PC-3 (cell line): ENCODE measurements at regions not wholly inside any gene's neighbourhood (a gene's known extent, or its start where the extent isn't known, plus 50 kb on each side); places are given as distances from the start of the nearest gene placed in this dataset.

Experiments used
- ATAC-seq: fragments of 200-7000 bp; cut with Tn5 transposase; 2 replicates; pipeline ENCODE4 v1.9.1; 2020; ENCODE audit warnings: mild to moderate bottlenecking, moderate library complexity
- BruUV-seq: library from RNA; stranded (reverse); fragments of 400-500 nt; replicated peaks from 2 replicates; lab custom pipeline; 2021; lab: Mats Ljungman, UMichigan
- CTCF ChIA-PET: fragments of 300-600 bp; sonication (Branson Sonifier 250); formaldehyde crosslinking; loops from one replicate; lab custom pipeline; 2022; ENCODE audit warnings: antibody characterized with exemption; lab: Charles Lee
- POLR2A ChIA-PET: fragments of 300-600 bp; sonication (Branson Sonifier 250); formaldehyde crosslinking; loops from one replicate; lab custom pipeline; 2022; ENCODE audit warnings: antibody characterized with exemption; ENCODE audit not compliant: unreplicated experiment; lab: Charles Lee
- DNase-seq: peaks from one replicate; pipeline ENCODE4 v3.0.0-alpha.2; 2015
- H2AFZ ChIP-seq: fragments of 300-600 bp; sonication (generic); 2 replicates; pipeline ENCODE4 v1.6.0; 2016; ENCODE audit warnings: antibody characterized with exemption, low read length
- H3F3A ChIP-seq: fragments of 300-600 bp; sonication (generic); one replicate; pipeline ENCODE4 v1.6.0; 2017; ENCODE audit warnings: antibody characterized with exemption, low read length, control low read depth, mild to moderate bottlenecking; ENCODE audit not compliant: unreplicated experiment
- H3K27ac ChIP-seq: fragments of 300-600 bp; sonication (generic); 2 replicates; pipeline ENCODE4 v1.5.1; 2016; ENCODE audit warnings: mild to moderate bottlenecking, low read length
- H3K27me3 ChIP-seq: fragments of 300-600 bp; sonication (generic); 2 replicates; pipeline ENCODE4 v1.6.1; 2016; ENCODE audit warnings: low read length, mixed read lengths
- H3K36me3 ChIP-seq: fragments of 300-600 bp; sonication (generic); 2 replicates; pipeline ENCODE4 v1.6.1; 2016; ENCODE audit warnings: low read depth, mixed run types, low read length, mixed read lengths
- H3K4me1 ChIP-seq: fragments of 300-600 bp; sonication (generic); 2 replicates; pipeline ENCODE4 v1.5.1; 2016; ENCODE audit warnings: low read length; ENCODE audit not compliant: insufficient read depth
- H3K4me2 ChIP-seq: fragments of 300-600 bp; sonication (generic); 2 replicates; pipeline ENCODE4 v1.6.0; 2016; ENCODE audit warnings: low read length
- H3K4me3 ChIP-seq: fragments of 300-600 bp; sonication (generic); 2 replicates; pipeline ENCODE4 v1.5.1; 2016; ENCODE audit warnings: mild to moderate bottlenecking, low read length, mixed read lengths
- H3K79me2 ChIP-seq: fragments of 300-600 bp; sonication (generic); 2 replicates; pipeline ENCODE4 v1.6.1; 2017; ENCODE audit warnings: low read length, mixed read lengths
- H3K9ac ChIP-seq: fragments of 300-600 bp; sonication (generic); 2 replicates; pipeline ENCODE4 v1.6.0; 2016; ENCODE audit warnings: mild to moderate bottlenecking, low read length
- H3K9me2 ChIP-seq: fragments of 300-600 bp; sonication (generic); replicated peaks from 2 replicates; pipeline ENCODE4 v1.6.1; 2016; ENCODE audit warnings: mixed run types, low read length, mixed read lengths
- H3K9me3 ChIP-seq: fragments of 300-600 bp; sonication (generic); 2 replicates; pipeline ENCODE4 v1.6.1; 2016; ENCODE audit warnings: low read length, mixed read lengths
- H4K20me1 ChIP-seq: fragments of 300-600 bp; sonication (generic); 2 replicates; pipeline ENCODE4 v1.6.1; 2016; ENCODE audit warnings: low read length, mixed read lengths
- CTCF ChIP-seq: fragments of 300-600 bp; sonication (generic); conservative IDR thresholded peaks from 2 replicates; pipeline ENCODE4 v1.5.1; 2017; ENCODE audit warnings: antibody characterized with exemption, low read depth, mild to moderate bottlenecking, low read length
- EZH2 ChIP-seq: fragments of 300-600 bp; sonication (generic); IDR thresholded peaks from one replicate; pipeline ENCODE4 v1.6.1; 2017; ENCODE audit warnings: antibody characterized with exemption, mild to moderate bottlenecking, low read length; ENCODE audit not compliant: unreplicated experiment
- EZH2phosphoT487 ChIP-seq: fragments of 300-600 bp; sonication (generic); IDR thresholded peaks from 2 replicates; pipeline ENCODE4 v1.6.1; 2018; ENCODE audit warnings: mild to moderate bottlenecking, antibody characterized with exemption, low read length, borderline replicate concordance
- intact Hi-C: fragments of 100-400 bp; cut with micrococcal nuclease; formaldehyde crosslinking; loops from 2 replicates; pipeline ENCODE4 v1.9.0; 2023

GRCh38 chrX:40452031-40452430, 128.7 kb upstream of the ATP6AP2 start:
- Histone ChIP-seq H2AFZ (no peak overlapping the region), H3K36me3 (no peaks in the 10 kb centered on the region), H3K9ac (no peak overlapping the region), H3K4me3 (no peak overlapping the region), H3K27me3 (0 out of 2 replicates have a peak, but pooled peaks cover 4% of the 10 kb centered on the region), H3K9me2 (no peaks in the 10 kb centered on the region), H3K4me2 (no peak overlapping the region), H3K9me3 (no peaks in the 10 kb centered on the region), H3K27ac (no peak overlapping the region), H3F3A (no peaks in the 10 kb centered on the region), H3K4me1 (no peaks in the 10 kb centered on the region), H3K79me2 (no peaks in the 10 kb centered on the region), H4K20me1 (no peaks in the 10 kb centered on the region)
- intact Hi-C loops = no loop called here
- ATAC-seq (no peak), DNase-seq (no peak)
- no peak for TF ChIP-seq CTCF
- TF ChIP-seq EZH2phosphoT487 = no peak
- no peak for TF ChIP-seq EZH2
- no TSS peak for BruUV-seq
- CTCF ChIA-PET = no interaction called here
- POLR2A ChIA-PET = no interaction called here

- H3K4me1 ChIP-seq = no peaks in the 10 kb centered on the region
- H3K4me3 ChIP-seq = no peak overlapping the region
- no peak overlapping the region for H3K4me2 ChIP-seq
- H4K20me1 ChIP-seq = no peaks in the 10 kb centered on the region
- H3K9me3 ChIP-seq = no peaks in the 10 kb centered on the region
- H2AFZ ChIP-seq = no peak overlapping the region
- POLR2A ChIA-PET = no interaction called here
- no peaks in the 10 kb centered on the region for H3K9me2 ChIP-seq
- no peaks in the 10 kb centered on the region for H3K36me3 ChIP-seq
- H3K9ac ChIP-seq = no peak overlapping the region
- intact Hi-C loops = no loop called here
- H3F3A ChIP-seq = no peaks in the 10 kb centered on the region
- DNase-seq (no peak), ATAC-seq (no peak)
- CTCF ChIA-PET = no interaction called here
- H3K27me3 ChIP-seq = 0 out of 2 replicates have a peak, but pooled peaks cover 4% of the 10 kb centered on the region
- H3K79me2 ChIP-seq = no peaks in the 10 kb centered on the region
- TF ChIP-seq CTCF (no peak), EZH2 (no peak), EZH2phosphoT487 (no peak)
- BruUV-seq = no TSS peak
- H3K27ac ChIP-seq = no peak overlapping the region
Measured at GRCh38 chrX:40449956-40450706, 130.6 kb upstream of the ATP6AP2 start.

GRCh38 chrX:40449396-40449795, 131.4 kb upstream of the ATP6AP2 start:
- intact Hi-C loops = no loop called here
- Histone ChIP-seq H2AFZ (no peak overlapping the region), H3K79me2 (no peaks in the 10 kb centered on the region), H3F3A (no peaks in the 10 kb centered on the region), H3K4me3 (no peak overlapping the region), H3K36me3 (no peaks in the 10 kb centered on the region), H3K4me1 (no peaks in the 10 kb centered on the region), H3K27ac (no peak overlapping the region), H4K20me1 (no peaks in the 10 kb centered on the region), H3K27me3 (0 out of 2 replicates have a peak, but pooled peaks cover 4% of the 10 kb centered on the region), H3K9me3 (no peaks in the 10 kb centered on the region), H3K9me2 (no peaks in the 10 kb centered on the region), H3K4me2 (no peak overlapping the region), H3K9ac (no peak overlapping the region)
- no peak for DNase-seq
- CTCF ChIA-PET = no interaction called here
- no peak for TF ChIP-seq CTCF
- TF ChIP-seq EZH2phosphoT487 = no peak
- no peak for TF ChIP-seq EZH2
- POLR2A ChIA-PET = no interaction called here
- no peak for ATAC-seq
- BruUV-seq = no TSS peak
